C4-2B (cell line): ENCODE measurements at regions not wholly inside any gene's neighbourhood (a gene's known extent, or its start where the extent isn't known, plus 50 kb on each side); places are given as distances from the start of the nearest gene placed in this dataset.

Experiments used
- CTCF ChIP-seq: fragments of 450-650 bp; conservative IDR thresholded peaks from 2 replicates; pipeline ENCODE4 v1.5.1; 2017; ENCODE audit warnings: mild to moderate bottlenecking
- ZFX ChIP-seq: fragments of 450-650 bp; IDR thresholded peaks from 2 replicates; pipeline ENCODE4 v1.6.1; 2017

GRCh38 chr7:41147606-41148485 lies 555.0 kb downstream of the INHBA start:
- TF ChIP-seq CTCF (no peak), ZFX (no peak)
